Anterior cingulate cortex (tissue), 58 donors: ENCODE measurements at regions not wholly inside any gene's neighbourhood (a gene's known extent, or its start where the extent isn't known, plus 50 kb on each side); places are given as distances from the start of the nearest gene placed in this dataset.

ENCODE experiments used
- DNase-seq, 58 donors: peaks; one replicate each; lab custom pipeline; 2025; lab: John Stamatoyannopoulos, UW

DNA sequence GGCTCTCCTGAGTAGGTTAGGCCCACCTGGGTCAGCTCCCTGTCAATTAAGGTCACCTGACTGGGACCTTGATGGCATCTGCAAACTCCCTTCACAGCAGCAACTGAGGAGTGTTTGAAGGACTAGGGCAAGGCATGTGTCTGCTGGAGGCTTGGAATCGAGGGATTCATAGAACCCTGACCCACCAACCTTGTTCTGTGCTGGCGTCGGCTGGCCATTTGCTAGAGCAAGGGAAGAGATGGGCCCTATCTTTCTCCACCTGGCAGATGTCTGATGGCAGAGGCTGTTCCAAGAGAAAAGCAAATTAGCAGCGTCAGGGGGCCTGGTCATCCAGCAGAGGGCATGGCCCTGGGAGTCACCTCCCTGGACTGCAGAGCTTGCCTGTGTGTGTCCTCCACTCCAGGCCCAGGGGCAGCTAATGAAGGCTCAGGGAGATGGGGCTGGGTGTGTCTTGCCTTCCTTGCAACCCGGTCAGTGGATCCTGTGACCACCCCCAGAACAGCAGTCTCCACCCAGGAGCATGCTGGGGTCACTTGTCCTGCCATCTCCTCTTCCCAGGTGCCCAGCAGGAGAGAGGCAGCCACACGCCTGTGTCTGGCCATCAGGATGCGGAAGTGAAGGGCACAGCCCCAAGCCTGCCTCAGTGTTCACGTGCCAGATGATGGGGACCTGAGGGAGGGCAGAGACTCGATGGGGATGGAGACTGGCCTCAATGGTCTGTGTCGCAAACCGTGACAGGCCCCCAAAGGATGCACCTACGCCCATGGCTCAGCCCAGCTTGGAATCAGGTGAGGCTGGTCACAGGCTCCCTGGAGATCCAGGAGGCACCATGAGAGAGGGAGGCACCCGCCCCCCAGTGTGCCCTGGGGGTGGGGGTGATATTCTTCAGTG, 53.9 kb downstream of the BARX1 start:
- DNase-seq: no peak

DNA sequence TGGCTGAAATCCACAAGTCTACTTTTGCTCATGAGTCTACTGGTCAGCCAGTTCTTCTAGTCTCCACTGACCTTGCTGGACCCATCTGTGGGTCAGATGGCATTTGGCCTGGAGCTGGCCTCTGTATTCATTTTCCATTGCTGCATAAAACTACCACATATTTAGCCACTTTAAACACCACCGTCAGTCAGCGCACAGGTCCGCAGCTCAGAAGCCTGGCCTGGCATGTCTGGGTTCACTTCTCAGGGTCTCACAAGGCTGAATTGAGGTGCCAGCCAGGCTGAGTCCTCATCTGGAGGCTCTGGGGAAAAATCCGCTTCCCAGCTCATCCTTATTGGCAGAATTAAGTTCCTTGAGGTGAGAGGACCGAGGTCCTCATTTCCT, 54.7 kb downstream of the BARX1 start:
- no peak for DNase-seq

- DNase-seq: no peak
Measured at GRCh38 chr9:93899609-93900435, 55.3 kb downstream of the BARX1 start.

DNA sequence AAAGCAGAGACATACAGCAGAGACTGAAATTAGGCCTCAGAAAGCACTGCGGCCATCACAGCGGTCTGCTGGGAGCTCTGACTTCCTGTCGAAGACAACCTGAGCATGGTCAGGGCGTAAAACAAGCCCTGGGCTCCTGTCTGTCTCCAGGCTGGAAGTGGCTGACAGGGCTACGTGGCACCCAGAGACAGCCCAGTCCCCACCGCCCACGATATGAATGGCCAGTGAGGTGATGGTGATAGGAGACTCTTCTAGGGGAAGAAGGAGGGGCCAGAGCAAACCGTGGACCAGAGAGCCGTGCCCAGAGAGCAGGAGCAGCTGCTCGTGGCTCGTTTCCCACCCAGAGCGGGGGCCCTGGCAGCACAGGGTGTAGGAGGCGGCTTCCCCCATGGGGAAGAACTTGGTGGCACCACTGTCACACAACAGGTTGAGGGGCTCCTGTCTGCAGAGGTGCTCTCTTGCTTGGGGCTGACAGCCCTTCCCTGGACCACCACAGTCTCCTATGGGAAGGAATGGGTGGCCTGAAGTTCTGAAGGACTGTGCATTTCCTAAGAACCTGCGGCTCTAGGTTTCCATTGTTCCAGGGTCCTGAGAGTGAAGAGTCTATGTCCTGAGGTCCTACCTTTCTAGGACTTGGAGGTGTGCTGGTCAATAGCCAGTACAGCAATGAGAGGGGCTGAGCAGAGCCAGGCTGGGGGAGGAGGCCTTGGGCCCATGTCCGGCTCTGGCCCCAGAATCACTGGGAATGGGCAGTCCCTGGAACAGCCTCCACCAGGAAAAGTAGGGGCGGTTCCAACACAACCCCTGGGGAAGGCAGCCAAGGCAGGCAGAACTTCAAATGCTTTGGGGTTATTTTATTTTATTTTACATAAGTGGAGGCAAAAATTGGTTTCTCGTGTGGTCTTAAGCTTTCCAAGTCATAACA, 56.4 kb downstream of the BARX1 start:
- no peak for DNase-seq

DNA sequence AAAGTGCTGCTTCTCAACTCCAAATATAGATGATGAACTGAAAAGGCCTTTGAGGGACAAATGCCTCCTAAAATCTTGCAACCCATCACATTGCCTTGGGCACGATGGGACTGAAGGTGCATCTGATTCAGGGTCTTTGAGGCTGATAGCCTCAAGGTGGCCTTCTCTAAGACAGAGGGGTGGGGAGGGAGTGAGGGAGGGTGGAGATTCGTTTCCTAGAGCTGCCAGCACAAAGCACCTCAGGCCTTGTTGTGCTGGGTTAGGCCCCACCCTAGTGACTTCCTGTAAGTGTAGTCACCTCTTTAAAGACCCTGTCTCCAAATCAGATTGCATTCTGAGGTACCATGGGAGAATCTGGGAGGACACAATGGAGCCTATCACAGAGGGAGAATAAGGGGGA, 57.1 kb downstream of the BARX1 start:
- no peak for DNase-seq

GRCh38 chr9:93897075-93897970, 57.8 kb downstream of the BARX1 start:
- DNase-seq: no peak

DNA sequence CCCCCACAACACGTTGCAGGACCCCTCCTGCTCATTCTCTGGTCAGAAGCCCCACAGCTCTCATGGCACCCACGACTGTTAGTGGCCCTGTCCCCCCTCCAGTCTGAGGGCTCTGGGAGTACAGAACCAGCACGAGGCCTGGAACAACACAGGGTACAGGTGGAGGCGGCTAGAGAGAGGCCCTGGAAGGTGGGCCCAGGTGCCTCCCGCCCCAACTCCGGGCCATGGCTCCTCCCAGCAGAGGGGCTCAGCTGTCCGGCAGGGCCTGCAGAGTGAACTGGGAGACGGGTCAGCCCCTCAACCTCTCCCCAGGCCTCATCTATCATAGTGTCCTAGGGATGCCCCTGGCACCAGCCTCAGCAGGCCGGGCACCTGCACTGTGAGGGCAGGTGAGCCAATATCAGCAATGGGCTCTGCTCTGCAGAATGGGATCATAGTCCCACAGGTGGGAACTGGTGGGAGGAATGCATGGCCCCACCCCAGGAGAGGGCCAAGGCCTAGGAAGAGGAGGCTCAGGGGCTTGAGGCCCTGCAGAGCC, 58.6 kb downstream of the BARX1 start:
- DNase-seq: no peak

DNA sequence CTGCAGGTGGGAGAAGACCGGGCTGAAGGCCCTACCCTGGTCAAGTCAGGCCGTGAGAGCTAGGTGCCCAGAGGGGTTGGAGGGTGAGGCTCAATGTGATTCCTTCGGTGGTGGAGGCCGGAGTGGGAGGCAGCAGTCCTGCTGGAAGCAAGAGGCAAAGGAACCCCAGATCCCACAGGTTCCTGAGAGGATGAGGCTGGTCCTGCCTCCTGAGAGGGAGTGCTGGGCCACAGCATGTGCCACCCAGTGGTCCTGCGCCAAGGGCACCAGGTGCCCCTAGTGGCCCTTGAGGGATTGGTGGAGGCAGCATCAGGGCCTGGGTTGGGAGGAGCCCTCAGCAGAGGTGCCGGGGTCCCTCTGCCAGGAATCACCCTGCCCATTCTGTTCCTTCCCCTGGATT, 59.1 kb downstream of the BARX1 start:
- DNase-seq: no peak

- no peak for DNase-seq
Measured at GRCh38 chr9:93895535-93895934, 59.6 kb downstream of the BARX1 start.

DNA sequence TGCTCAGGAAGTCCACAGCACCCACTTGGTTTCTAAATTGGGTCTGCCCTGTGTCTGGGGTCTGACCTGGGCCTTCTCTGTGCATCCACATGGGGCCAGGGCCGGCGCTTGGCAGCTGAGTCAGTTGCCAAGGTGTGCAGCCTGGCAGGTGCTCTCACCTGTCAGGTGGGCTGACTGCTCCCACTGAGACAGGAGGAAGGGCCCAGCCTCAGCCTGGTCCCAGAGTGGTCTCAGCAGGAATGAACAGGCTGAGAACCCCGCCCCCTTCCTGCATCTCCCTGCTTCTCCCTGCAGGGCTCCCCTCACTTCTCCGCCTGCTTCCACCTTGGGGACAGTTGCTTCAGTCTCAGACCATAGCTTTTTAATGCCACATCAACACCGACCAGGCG, 60.5 kb downstream of the BARX1 start:
- no peak for DNase-seq

- DNase-seq: no peak
Measured at GRCh38 chr9:93893899-93894690, 61.1 kb downstream of the BARX1 start.

DNA sequence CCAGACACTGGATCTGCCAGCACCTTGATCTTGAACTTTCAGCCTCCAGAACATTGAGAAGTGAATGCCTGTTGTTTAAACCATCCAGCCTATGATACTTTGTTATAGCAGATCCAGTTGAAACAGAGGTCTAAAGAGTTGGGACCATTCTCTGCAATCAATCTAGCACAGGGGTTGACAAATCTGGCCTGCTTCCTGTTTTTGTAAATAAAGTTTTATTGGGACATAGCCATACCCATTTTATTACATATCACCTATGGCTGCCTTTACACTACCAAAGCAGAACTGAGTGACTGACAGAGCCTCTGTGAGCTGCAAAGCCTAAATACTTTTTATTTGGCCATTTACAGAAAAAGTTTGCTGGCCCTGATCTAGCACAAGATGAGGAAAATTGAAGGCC, 62.0 kb downstream of the BARX1 start:
- no peak for DNase-seq

DNA sequence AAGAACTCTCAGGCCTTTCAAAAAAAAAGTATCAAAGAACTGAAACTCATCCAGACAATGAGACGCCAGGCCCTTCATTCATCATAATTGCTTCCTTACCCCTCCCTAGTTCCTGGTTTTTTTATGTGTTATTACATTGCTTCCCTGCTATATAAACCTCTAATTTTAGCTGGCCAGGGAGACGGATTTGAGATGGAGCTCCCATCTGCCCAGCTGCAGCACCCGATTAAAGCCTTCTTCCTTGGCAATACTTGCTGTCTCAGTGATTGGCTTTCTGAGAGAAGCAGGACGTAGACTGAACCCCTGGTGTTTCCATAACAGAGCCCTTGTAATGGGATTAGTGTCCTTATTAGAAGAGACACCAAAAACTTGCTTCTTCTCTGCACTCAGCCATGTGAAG, 62.4 kb downstream of the BARX1 start:
- no peak for DNase-seq

GRCh38 chr9:93891549-93892310, 63.4 kb downstream of the BARX1 start:
- DNase-seq: no peak

DNA sequence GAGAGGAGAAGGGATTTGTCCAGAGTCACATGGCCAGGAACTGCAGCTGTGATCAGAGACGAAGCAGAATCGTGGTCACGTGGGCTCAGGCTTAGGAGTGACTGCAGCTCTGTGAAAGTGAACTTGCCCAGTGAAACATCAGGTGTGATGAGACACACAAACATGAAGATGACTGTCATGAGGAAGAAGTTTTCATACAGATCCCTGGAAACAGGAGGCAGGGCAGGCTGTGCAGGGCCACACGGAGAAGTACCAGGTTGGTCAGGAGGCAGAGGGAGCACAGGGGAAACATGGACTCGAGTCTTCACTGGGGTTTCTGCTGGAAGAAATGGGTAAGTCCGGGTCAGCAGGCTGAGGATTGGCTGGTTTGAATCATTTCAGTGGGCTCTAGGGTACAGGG, 64.1 kb downstream of the BARX1 start:
- no peak for DNase-seq

DNA sequence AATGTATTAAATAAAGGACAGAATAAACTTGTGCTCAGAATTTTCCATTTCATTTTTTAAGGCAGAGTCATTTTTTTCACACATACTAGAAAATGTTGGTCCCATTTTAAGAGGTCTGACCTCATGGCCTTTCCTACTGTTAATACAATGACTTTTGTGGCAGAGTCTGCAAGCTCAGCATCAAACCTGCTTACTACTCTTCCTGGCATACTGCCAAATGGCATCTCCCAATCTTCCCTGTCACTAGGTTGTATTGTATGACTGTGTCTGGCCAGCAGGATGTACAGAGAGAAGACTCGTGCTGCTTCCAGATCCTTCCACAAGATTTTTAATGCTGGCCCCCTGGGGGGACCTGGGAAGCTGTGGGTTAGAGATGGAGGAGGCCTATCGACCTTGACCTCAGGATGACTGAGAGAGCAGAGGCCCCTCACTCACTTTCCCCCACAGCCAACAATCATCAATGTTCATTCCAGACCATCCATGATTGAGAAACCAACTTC, 64.7 kb downstream of the BARX1 start:
- no peak for DNase-seq

DNA sequence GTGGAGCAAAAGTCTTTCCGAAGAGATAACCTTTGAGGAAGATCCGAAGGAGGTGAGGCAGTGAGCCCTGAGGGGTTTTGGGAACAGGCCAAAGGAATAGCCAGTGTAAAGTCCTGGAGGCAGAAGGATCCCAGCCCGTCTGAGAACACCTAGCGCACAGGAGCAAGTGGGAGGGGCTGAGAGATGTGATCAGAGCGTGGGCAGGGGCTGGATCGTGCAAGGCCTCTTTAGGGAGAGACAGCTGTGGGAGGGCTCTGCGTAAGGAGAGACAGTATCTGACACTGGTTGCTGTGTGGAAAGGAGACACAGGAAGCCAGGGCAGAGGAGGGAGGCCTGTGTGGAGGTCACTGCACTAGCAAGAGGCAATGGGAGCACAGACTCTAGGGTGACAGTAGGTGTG, 68.2 kb downstream of the BARX1 start:
- DNase-seq: no peak

- no peak for DNase-seq
Measured at GRCh38 chr9:93884808-93885207, 70.3 kb downstream of the BARX1 start.
